CD4-positive, alpha-beta T cell treated with Interleukin-10 for 1 hour (primary cell): ENCODE measurements at regions not wholly inside any gene's neighbourhood (a gene's known extent, or its start where the extent isn't known, plus 50 kb on each side); places are given as distances from the start of the nearest gene placed in this dataset.
"Not testable (repeated sequence)": the region's sequence is repeated elsewhere in the genome, so short reads cannot be mapped to it uniquely, and the experiment has no call there.

Source experiments
- DNase-seq: peaks from one replicate; pipeline ENCODE4 v3.0.0-alpha.2; 2020

- DNase-seq, result no peak
Observed at GRCh38 chr2:2779727-2780126, 448.7 kb upstream of the MYT1L start.

GRCh38 chr2:2777876-2778275 lies 446.8 kb upstream of the MYT1L start:
- no peak for DNase-seq

GRCh38 chr2:2777213-2777612 lies 446.1 kb upstream of the MYT1L start:
- DNase-seq, result no peak

GRCh38 chr2:2775018-2775417 lies 443.9 kb upstream of the MYT1L start:
- no peak for DNase-seq

GRCh38 chr2:2773692-2774091 lies 442.6 kb upstream of the MYT1L start:
- no peak for DNase-seq

- DNase-seq, result not testable (repeated sequence)
Observed at GRCh38 chr2:2773080-2773479, 442.0 kb upstream of the MYT1L start.

GRCh38 chr2:2771721-2772411 lies 440.8 kb upstream of the MYT1L start:
- DNase-seq, result no peak

GRCh38 chr2:2769481-2770431 lies 438.7 kb upstream of the MYT1L start:
- no peak for DNase-seq

- no peak for DNase-seq
Observed at GRCh38 chr2:2768476-2768875, 437.4 kb upstream of the MYT1L start.

- DNase-seq, result no peak
Observed at GRCh38 chr2:2767837-2768236, 436.8 kb upstream of the MYT1L start.

- no peak for DNase-seq
Observed at GRCh38 chr2:2765839-2766495, 434.9 kb upstream of the MYT1L start.

GRCh38 chr2:2765176-2765800 lies 434.2 kb upstream of the MYT1L start:
- no peak for DNase-seq

- DNase-seq, result no peak
Observed at GRCh38 chr2:2764739-2765138, 433.7 kb upstream of the MYT1L start.

- no peak for DNase-seq
Observed at GRCh38 chr2:2764001-2764355, 432.9 kb upstream of the MYT1L start.

GRCh38 chr2:2763351-2764000 lies 432.4 kb upstream of the MYT1L start:
- DNase-seq, result no peak

GRCh38 chr2:2762913-2763312 lies 431.8 kb upstream of the MYT1L start:
- no peak for DNase-seq

- no peak for DNase-seq
Observed at GRCh38 chr2:2762166-2762908, 431.3 kb upstream of the MYT1L start.

GRCh38 chr2:2758793-2759367 lies 427.8 kb upstream of the MYT1L start:
- no peak for DNase-seq

- DNase-seq, result no peak
Observed at GRCh38 chr2:2757764-2758163, 426.7 kb upstream of the MYT1L start.

- DNase-seq, result no peak
Observed at GRCh38 chr2:2756886-2757285, 425.8 kb upstream of the MYT1L start.

- DNase-seq, result no peak
Observed at GRCh38 chr2:2755990-2756389, 424.9 kb upstream of the MYT1L start.

GRCh38 chr2:2754940-2755339 lies 423.9 kb upstream of the MYT1L start:
- DNase-seq, result no peak
